ENCODE measurements at regions not wholly inside any gene's neighbourhood (a gene's known extent, or its start where the extent isn't known, plus 50 kb on each side); places are given as distances from the start of the nearest gene placed in this dataset.
A peak's percentile ranks its signal among the peaks of the same experiment; 100 is the strongest.
"Not testable (repeated sequence)": the region's sequence is repeated elsewhere in the genome, so short reads cannot be mapped to it uniquely, and the experiment has no call there.

- DNase-seq (ENCODE audit: low read depth, low spot score): no peak
These were observed 139.4 kb upstream of the PRICKLE1 start for GRCh38 chr12:42728770-42729534.

GRCh38 chr12:42728287-42728686 is 138.7 kb upstream of the PRICKLE1 start:
- DNase-seq (ENCODE audit: low read depth, low spot score): no peak

GRCh38 chr12:42725809-42726208 is 136.3 kb upstream of the PRICKLE1 start:
- DNase-seq (ENCODE audit: low read depth, low spot score): no peak

GRCh38 chr12:42716491-42716891 is 126.9 kb upstream of the PRICKLE1 start:
- peak; percentile 26 for DNase-seq (ENCODE audit: low read depth, low spot score)

GRCh38 chr12:42713566-42713965 is 124.0 kb upstream of the PRICKLE1 start:
- not testable (repeated sequence) for DNase-seq (ENCODE audit: low read depth, low spot score)

GRCh38 chr12:42708374-42708773 is 118.8 kb upstream of the PRICKLE1 start:
- not testable (repeated sequence) for DNase-seq (ENCODE audit: low read depth, low spot score)

GRCh38 chr12:42707312-42708226 is 118.0 kb upstream of the PRICKLE1 start:
- DNase-seq (ENCODE audit: low read depth, low spot score): no peak

GRCh38 chr12:42706321-42706720 is 116.8 kb upstream of the PRICKLE1 start:
- no peak for DNase-seq (ENCODE audit: low read depth, low spot score)

- DNase-seq (ENCODE audit: low read depth, low spot score): peak; percentile 94
These were observed 116.3 kb upstream of the PRICKLE1 start for GRCh38 chr12:42705863-42706262.

- DNase-seq (ENCODE audit: low read depth, low spot score): no peak
These were observed 115.4 kb upstream of the PRICKLE1 start for GRCh38 chr12:42704810-42705401.

GRCh38 chr12:42704340-42704739 is 114.8 kb upstream of the PRICKLE1 start:
- no peak for DNase-seq (ENCODE audit: low read depth, low spot score)

- no peak for DNase-seq (ENCODE audit: low read depth, low spot score)
These were observed 111.5 kb upstream of the PRICKLE1 start for GRCh38 chr12:42701084-42701483.

GRCh38 chr12:42698213-42698612 is 108.7 kb upstream of the PRICKLE1 start:
- DNase-seq (ENCODE audit: low read depth, low spot score): no peak

- DNase-seq (ENCODE audit: low read depth, low spot score): peak; percentile 41
These were observed 107.0 kb upstream of the PRICKLE1 start for GRCh38 chr12:42696406-42697149.

- no peak for DNase-seq (ENCODE audit: low read depth, low spot score)
These were observed 106.0 kb upstream of the PRICKLE1 start for GRCh38 chr12:42695490-42695995.

- DNase-seq (ENCODE audit: low read depth, low spot score): no peak
These were observed 103.2 kb upstream of the PRICKLE1 start for GRCh38 chr12:42692749-42693148.

- no peak for DNase-seq (ENCODE audit: low read depth, low spot score)
These were observed 102.5 kb upstream of the PRICKLE1 start for GRCh38 chr12:42691991-42692557.

- DNase-seq (ENCODE audit: low read depth, low spot score): no peak
These were observed 100.7 kb upstream of the PRICKLE1 start for GRCh38 chr12:42690264-42690663.

GRCh38 chr12:42689699-42690098 is 100.2 kb upstream of the PRICKLE1 start:
- DNase-seq (ENCODE audit: low read depth, low spot score): no peak

GRCh38 chr12:42686514-42687172 is 97.1 kb upstream of the PRICKLE1 start:
- no peak for DNase-seq (ENCODE audit: low read depth, low spot score)

- no peak for DNase-seq (ENCODE audit: low read depth, low spot score)
These were observed 95.2 kb upstream of the PRICKLE1 start for GRCh38 chr12:42684802-42685071.
